ENCODE measurements at regions not wholly inside any gene's neighbourhood (a gene's known extent, or its start where the extent isn't known, plus 50 kb on each side); places are given as distances from the start of the nearest gene placed in this dataset.
"Not testable (repeated sequence)": the region's sequence is repeated elsewhere in the genome, so short reads cannot be mapped to it uniquely, and the experiment has no call there.

DNA sequence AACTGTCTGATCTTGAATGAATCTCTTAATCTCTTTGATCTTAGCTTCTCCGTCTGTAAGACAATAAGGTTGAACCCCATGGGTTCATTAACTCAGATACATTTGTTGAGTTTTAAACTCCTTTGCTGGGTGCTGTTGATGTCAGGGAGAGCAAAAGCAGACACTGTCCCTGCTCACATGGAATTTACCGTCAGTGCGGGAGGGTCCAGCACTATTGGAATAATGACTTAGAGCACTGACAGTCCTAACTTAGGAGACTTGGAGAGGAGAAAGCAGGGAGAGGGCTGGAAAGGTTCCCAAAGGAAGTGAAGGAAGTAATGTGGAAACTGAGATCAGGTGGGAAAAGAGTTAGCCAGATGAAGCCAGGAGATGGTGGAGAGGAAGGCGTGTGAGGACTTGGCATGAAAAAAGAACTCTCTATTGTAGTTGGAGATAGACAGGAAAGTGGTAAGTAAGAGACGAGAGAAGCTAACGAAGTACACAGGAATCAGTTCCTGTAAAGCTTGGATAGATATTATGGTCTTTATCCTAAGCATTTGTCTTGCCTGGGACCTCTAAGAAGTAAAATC is 141.4 kb upstream of the SERTAD2 start:
- FAIRE-seq = no peak

DNA sequence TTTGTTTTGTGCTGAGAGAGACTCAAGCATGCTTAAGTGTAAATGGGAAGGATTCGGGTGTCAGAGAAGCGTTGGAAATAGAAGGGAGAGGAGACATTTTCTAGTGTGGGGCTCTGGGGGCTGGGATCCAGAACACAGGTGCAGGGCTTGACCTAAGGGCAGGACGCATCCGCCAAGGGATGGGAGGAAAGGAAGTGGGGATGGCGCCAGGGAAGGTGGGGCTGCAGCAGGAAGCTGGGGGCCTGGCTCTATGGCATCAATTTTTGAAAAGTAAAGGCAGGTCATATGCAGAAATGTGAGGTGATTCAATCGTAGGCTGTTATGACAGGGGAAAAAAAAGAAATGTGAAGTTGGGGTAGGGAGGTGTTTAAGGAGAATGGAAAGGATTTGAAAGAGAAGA is 143.2 kb upstream of the SERTAD2 start:
- FAIRE-seq = no peak

DNA sequence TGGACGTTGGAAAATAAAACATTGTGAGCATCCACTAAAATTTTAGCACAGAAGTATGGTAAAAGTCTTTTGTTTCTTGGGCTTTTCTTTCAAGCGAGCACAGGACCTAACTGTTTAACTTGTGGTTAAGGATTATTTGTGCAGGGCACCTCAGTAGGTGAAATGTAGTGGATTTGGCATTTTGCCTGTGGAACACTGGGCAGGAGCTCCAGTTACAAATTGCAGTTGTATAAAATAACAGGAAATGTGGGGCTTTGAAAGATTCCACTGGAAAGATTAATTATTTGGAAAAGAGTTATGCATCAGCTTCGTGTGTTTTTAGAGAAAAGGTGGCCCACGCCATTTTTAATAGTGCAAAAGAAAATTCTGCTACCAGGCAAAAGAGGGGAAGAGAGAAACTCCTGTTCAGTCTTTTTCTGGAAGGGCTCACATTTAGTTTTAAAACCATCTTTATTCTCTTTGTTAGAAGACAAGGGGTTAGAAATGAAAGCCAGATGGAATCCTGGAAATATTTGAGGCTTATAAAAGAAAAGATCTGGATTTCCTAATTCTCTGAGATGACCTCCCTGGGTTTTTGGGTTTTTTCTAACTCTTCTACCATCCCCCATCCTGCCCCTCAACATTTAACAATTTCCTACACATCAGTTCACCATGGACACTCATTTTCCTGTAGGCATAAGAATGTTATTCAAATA is 144.3 kb upstream of the SERTAD2 start:
- FAIRE-seq = no peak

GRCh38 chr2:64799592-64800252 is 146.0 kb upstream of the SERTAD2 start:
- FAIRE-seq = no peak

GRCh38 chr2:64803776-64804175 is 150.1 kb upstream of the SERTAD2 start:
- no peak for FAIRE-seq

GRCh38 chr2:64804651-64805050 is 150.9 kb upstream of the SERTAD2 start:
- FAIRE-seq = no peak

DNA sequence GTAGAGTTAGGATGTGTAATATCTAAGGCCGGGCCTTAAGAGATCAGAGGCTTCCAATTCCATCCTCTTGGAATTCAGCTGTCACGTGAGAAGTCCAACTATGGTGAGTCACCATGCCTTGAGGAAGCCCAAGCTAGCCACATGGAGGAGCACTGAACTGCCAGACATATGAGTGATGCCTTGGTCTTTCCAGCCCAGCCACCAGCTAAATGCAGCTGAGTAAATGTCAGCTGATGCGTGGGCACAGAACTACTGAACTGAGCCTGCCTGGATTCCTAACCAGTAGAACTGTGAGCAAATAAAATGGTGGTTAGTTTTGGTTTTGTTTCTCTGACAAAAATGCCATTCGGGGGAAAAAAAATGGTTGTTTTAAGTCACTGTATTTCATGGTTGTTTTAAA is 153.7 kb upstream of the SERTAD2 start:
- no peak for FAIRE-seq

GRCh38 chr2:64808092-64808491 is 154.4 kb upstream of the SERTAD2 start:
- FAIRE-seq = no peak

DNA sequence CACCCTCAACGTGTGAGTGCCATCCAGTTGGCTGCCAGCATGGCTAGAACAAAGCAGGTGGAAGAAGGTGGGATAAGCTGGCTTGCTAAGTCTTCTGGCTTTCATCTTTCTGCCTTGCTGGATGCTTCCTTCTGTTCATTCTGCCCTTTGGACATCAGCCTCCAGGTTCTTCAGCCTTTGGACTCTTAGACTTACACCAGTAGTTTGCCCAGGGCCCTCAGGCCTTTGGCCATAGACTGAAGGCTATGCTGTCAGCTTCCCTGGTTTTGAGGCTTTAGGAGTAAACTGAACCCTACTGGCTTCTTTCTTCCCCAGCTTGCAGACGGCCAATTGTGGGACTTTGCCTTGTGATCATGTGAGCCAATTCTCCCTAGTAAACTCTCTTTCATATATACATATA is 155.0 kb upstream of the SERTAD2 start:
- no peak for FAIRE-seq

- FAIRE-seq = no peak
Measured at GRCh38 chr2:64809216-64809615, 155.5 kb upstream of the SERTAD2 start.

GRCh38 chr2:64812285-64812684 is 158.6 kb upstream of the SERTAD2 start:
- FAIRE-seq = no peak

GRCh38 chr2:64814007-64814406 is 160.3 kb upstream of the SERTAD2 start:
- FAIRE-seq = no peak

DNA sequence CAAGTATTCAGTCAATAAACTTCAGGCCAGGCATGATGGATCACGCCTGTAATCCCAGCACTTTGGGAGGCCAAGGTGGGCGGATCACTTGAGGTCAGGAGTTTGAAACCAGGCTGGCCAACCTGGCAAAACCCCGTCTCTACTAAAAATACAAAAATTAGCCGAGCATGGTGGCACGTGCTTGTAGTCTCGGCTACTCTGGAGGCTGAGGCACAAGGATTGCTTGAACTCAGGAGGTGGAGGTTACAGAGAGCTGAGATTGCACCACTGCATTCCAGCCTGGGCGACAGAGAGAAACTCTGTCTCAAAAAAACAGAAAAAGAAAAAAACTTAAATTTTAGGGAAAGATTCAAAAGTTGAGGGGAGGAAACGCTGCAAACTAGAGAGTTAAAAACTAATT is 162.8 kb upstream of the SERTAD2 start:
- FAIRE-seq = not testable (repeated sequence)

DNA sequence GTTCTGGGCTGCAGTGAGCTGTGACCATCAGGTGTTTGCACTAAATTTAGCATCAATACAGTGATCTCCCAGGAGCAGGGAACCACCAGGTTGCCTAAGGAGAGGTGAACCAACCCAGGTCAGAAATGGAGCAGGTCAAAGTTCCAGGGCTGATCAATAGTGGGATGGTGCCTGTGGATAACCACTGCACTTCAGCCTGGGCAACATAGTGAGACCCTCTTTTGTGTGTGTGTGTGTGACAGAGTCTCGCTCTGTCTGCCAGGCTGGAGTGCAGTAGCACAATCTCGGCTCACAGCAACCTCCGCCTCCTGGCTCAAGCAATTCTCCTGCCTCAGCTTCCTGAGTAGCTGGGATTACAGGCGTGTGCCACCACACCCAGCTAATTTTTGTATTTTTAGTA is 163.7 kb upstream of the SERTAD2 start:
- FAIRE-seq = no peak

- no peak for FAIRE-seq
Measured at GRCh38 chr2:64818664-64819060, 164.9 kb upstream of the SERTAD2 start.

GRCh38 chr2:64819361-64819760 is 165.6 kb upstream of the SERTAD2 start:
- FAIRE-seq = no peak

DNA sequence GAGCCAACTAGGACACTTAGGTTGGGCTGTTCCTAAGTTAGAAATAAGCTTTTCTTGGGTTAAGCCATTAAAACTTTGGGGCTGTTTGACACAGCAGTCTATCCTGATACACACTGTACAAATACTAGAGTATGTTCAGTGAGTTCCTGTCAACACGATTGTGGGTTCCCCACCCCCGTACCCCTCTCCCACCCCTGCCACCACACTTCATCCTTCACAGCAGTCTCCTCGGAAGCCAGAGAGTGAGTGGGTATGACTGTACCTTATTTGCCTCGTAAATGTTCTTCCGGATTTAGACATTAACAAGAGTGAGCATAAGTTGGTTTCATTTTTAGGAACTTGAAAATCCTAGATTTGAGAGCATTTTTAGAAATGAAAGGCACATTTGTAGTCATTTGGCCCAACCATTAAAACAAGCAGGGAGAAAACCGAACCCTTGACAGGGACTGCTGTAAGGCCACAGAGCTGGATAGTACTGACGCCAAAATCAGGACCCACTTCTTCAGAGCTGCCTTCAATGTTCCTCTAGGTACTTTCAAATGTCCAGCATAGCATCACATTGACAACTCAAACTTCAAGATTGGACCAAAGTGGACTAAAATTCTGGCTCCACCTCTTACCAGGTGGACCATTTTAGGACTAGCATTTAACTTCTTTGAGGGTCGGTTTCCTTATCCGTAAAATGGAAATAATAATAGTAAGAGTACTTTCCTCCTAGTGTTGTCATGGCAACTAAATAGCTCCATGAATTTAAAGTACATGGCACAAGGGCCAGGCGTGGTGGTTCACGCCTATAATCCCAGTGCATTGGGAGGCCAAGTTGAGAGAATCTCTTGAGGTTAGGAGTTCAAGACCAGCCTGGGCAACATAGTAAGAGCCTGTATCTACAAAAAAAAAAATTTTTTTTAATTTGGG is 166.3 kb upstream of the SERTAD2 start:
- no peak for FAIRE-seq

DNA sequence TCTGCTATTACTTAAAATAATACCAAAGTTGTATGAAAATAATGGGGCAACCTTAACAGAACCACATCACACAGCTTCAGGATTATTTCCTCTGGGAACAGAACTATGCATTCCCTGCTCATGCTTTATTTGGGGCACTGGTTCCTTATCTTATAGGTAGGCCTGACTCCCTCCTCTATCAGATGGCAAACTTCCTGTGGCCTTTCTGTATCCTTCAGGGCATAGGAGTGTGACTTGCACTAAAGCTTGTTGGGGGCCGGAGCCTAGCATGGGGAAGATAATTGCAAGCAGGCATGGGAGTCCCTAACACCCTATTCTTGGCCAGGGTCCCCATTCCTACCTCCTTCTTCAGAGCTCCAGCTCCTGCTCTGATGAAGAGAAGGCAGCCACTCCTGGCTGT is 167.2 kb upstream of the SERTAD2 start:
- no peak for FAIRE-seq

DNA sequence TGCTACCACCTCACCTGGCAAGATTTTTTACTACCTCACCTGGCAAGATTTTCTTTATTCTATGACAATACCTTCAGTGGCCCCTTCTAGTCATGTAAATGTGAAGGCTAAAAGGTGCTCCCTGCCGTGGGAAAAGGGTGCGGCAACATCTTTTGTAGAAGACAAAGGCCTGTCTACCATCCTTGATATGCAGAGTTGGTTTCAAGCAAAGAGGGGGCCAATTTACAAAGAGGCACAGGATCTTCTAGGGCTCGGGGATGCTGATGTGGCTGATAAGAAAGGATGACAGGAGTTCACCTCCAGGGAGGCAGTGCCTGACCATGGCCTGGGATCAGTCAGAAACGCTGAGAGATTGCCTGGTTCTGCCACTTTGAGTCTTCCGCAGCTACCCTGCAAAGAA is 165.4 kb upstream of the SLC1A4 start:
- no peak for FAIRE-seq

DNA sequence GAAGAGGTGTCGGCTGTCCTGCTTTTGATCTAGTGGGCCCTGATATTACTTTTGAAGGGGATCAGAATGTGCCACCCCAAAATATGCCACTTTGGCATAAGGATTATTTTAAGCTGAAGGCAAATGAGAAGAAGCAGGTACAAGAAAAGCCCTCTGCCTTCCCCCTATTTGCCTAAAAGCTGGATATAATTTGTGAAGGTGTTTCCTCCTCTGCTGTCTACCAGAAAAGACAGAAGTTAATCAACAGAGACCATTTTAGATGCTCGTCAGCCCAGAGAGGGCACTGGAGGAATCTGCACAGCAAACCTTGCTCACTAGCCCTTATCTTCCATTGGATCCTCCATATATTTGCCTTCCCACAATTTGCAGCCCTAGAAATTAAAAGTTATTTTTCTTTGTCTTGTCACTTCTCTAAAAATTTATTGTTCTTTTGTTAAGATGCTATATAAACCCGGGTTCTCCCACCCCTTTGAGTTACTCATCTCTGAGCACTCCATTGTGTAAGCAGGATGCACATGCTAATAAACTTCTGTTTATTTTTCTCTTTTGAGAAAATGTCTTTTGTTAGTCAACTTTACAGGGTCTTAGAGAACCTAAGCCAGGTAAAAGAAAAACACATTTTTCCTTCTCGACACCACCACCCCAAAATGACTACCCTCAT is 163.2 kb upstream of the SLC1A4 start:
- no peak for FAIRE-seq

DNA sequence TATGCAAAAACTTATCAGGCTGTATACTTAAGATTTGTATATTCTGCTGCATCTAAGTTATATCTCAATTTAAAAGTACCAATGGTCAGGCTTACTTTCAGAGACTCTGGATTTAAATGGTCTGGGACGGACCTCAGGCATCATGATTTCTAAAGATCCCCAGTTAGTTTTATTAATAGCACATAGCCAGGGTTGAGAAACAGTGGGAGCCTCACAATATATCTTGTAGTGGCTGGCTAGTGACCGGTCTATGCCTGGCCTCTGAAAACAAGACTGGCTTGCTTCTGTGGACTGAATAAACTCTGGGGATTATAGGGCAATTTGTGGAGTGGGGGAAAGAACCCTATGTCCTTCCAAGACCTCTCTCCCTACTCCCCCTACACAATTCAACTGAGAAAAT is 162.5 kb upstream of the SLC1A4 start:
- no peak for FAIRE-seq

GRCh38 chr2:64828261-64828660 is 160.9 kb upstream of the SLC1A4 start:
- FAIRE-seq = no peak

GRCh38 chr2:64829525-64829924 is 159.7 kb upstream of the SLC1A4 start:
- no peak for FAIRE-seq

All from endometrium (tissue), 2 donors.